ENCODE measurements at regions not wholly inside any gene's neighbourhood (a gene's known extent, or its start where the extent isn't known, plus 50 kb on each side); places are given as distances from the start of the nearest gene placed in this dataset.

DNA sequence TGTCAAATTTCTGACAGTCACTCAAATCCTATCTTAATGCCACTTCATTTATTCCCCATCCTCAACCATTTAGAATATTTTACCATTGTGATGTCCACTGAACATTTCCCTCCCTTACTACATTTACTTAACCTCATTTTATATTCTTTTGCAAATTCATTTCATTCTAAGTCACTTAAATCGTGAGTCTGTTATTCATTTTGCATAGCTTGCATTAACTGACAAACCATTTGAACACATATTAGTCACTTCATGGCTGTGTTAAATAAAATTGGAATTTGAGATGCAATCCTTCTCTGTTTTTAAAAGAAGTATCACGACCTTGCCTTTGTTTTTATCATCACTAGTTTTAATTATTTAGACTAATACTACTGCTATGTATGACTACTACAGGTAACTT lies 199.4 kb upstream of the COL11A1 start:
- TF ChIP-seq, protein P1, sequence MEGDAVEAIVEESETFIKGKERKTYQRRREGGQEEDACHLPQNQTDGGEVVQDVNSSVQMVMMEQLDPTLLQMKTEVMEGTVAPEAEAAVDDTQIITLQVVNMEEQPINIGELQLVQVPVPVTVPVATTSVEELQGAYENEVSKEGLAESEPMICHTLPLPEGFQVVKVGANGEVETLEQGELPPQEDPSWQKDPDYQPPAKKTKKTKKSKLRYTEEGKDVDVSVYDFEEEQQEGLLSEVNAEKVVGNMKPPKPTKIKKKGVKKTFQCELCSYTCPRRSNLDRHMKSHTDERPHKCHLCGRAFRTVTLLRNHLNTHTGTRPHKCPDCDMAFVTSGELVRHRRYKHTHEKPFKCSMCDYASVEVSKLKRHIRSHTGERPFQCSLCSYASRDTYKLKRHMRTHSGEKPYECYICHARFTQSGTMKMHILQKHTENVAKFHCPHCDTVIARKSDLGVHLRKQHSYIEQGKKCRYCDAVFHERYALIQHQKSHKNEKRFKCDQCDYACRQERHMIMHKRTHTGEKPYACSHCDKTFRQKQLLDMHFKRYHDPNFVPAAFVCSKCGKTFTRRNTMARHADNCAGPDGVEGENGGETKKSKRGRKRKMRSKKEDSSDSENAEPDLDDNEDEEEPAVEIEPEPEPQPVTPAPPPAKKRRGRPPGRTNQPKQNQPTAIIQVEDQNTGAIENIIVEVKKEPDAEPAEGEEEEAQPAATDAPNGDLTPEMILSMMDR (IDR thresholded peaks at IDR 0.05): no peak
- TF ChIP-seq POLR2A (IDR thresholded peaks at IDR 0.05): no peak

Data from right lobe of liver (tissue), 4 donors.